Naive B cell (primary cell): ENCODE measurements at regions not wholly inside any gene's neighbourhood (a gene's known extent, or its start where the extent isn't known, plus 50 kb on each side); places are given as distances from the start of the nearest gene placed in this dataset.

Source experiments
- ATAC-seq, 2 donors: fragments of 150-1000 bp; cut with Tn5 transposase; 2 replicates each; pipeline ENCODE4 v1.10.0; 2021; ENCODE audit warnings: low read depth in 2 of 2, mild to moderate bottlenecking in 2 of 2, moderate library complexity in 2 of 2
- DNase-seq: peaks from one replicate; pipeline ENCODE4 v3.0.0; 2022
- H3K27ac Mint-ChIP-seq, 6 donors: one replicate each; pipeline ENCODE4 v1.8.0; 2020 to 2022; ENCODE audit warnings: mild to moderate bottlenecking in 6 of 6, mixed read lengths in 6 of 6, moderate library complexity in 5 of 6, inconsistent platforms in 2 of 6
- H3K27me3 Mint-ChIP-seq, 3 donors: one replicate each; pipeline ENCODE4 v1.8.0; 2021 to 2022; ENCODE audit warnings: mixed read lengths in 3 of 3, mild to moderate bottlenecking in 1 of 3
- H3K36me3 Mint-ChIP-seq, 2 donors: one replicate each; pipeline ENCODE4 v1.8.0; 2020 to 2022; ENCODE audit warnings: mixed read lengths in 2 of 2, inconsistent platforms in 1 of 2, mild to moderate bottlenecking in 1 of 2
- H3K4me1 Mint-ChIP-seq, 3 donors: one replicate each; pipeline ENCODE4 v1.8.0; 2020 to 2022; ENCODE audit warnings: mixed read lengths in 3 of 3, inconsistent platforms in 1 of 3, mild to moderate bottlenecking in 1 of 3, moderate library complexity in 1 of 3
- H3K4me3 Mint-ChIP-seq, 8 donors: one replicate each; pipeline ENCODE4 v1.8.0; 2020 to 2022; ENCODE audit warnings: mild to moderate bottlenecking in 8 of 8, mixed read lengths in 8 of 8, moderate library complexity in 8 of 8, inconsistent platforms in 2 of 8
- H3K9me3 Mint-ChIP-seq, 7 donors: one replicate each; pipeline ENCODE4 v1.8.0; 2020 to 2022; ENCODE audit warnings: mixed read lengths in 7 of 7, mild to moderate bottlenecking in 5 of 7, inconsistent platforms in 2 of 7, moderate library complexity in 1 of 7

DNA sequence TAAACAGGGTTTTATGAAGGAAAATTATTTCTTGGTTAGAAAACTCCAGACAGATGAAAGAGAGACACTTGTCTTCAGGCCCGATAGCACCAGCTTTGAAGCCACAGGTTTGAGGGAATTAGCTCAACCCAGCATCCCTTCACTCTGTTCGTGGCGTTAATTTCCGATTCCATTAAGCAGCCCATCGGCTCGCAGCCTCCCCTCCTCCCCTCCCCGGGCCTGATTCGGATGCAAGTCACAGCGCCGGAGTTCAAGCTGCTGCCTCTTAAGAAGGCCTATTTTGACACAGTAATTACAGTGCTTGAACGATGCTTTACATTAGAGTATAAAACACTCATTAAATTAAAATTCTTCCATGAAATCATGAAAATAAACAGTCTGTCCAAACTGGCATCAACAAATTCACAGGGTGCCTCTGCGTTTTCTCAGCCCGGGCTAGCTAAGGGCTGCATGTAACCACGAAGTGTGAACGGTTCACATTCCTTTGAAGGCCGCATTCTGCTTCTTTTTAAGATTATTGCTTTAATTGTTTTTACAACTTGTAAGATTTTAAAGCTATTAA lies 145.8 kb downstream of the DICER1 start:
- Mint-ChIP-seq H3K27me3 (peaks cover 20 to 41% (median 32%) of the 10 kb centered on the region in 3 donors), H3K27ac (no peak overlapping the region), H3K9me3 (peaks cover 0 to 17% (median 4%) of the 10 kb centered on the region in 7 donors), H3K4me3 (no peak overlapping the region), H3K4me1 (no peaks in the 10 kb centered on the region), H3K36me3 (peaks cover 0 to 7% of the 10 kb centered on the region in 2 donors)
- ATAC-seq = no peak
- DNase-seq = no peak

DNA sequence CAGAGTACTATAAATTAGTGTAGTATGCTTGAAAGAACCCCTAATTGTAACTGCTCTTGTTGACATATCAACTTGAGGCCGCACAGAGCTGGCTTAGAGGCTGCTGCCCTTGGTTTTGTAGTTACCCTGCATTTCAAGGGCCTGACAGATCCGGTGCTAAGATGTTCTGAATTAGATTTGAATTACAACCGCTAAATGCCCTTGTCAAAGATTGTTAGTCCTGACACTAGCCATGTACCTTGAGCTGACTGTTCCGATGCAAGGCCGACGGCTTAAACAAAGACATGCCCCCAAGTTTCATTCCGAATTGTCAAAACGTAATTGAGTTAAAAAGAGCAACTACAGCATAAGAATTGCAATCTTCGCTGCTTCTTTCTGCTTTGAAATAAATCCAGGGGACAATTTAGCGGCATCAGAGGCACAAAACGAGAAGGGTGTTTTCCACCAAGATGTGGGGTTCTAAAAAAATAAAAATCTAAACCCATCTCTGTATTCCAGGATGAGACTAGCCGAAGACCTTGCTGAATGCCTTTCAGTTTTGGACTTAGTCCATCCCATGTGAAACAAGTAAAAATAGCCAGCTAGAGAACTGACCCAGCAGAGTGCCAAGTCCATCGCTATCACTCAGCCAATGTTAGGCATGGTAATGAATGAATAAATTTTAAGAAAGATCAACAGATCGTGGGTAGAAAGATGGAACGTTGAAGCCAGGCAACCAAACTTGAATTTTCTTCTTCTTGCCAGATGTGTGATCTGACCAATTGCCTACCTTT lies 148.7 kb downstream of the DICER1 start:
- Mint-ChIP-seq H3K36me3 (peaks cover 0 to 7% of the 10 kb centered on the region in 2 donors), H3K27me3 (peaks cover 21 to 51% (median 46%) of the 10 kb centered on the region in 3 donors), H3K4me1 (no peaks in the 10 kb centered on the region), H3K27ac (no peak overlapping the region), H3K9me3 (peaks cover 0 to 5% (median 0%) of the 10 kb centered on the region in 7 donors), H3K4me3 (no peak overlapping the region)
- DNase-seq (no peak), ATAC-seq (no peak)

DNA sequence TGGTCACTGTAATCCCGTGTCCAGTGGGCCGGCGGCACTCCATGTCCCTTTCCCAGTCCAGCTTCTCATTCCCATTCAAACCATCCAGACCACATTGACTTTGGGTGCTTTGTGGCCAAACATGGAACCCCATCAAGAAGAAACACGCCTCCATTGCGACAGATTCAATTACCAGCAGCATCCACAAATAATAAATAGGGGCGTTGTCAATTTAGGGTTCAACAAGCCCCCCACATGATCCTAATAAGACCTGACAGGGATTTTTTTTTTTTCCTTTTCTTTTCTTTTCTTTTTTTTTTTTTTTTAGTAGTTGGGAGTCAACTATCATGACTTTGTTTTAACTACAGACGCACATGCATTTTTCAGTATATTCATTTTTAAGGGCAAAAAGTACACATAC lies 149.4 kb downstream of the DICER1 start:
- no peak for ATAC-seq
- Mint-ChIP-seq H3K9me3 (peaks cover 0 to 1% (median 0%) of the 10 kb centered on the region in 7 donors), H3K27ac (no peak overlapping the region), H3K4me3 (no peak overlapping the region), H3K27me3 (peaks cover 17 to 46% (median 40%) of the 10 kb centered on the region in 3 donors), H3K36me3 (peaks cover 0 to 2% of the 10 kb centered on the region in 2 donors), H3K4me1 (no peaks in the 10 kb centered on the region)
- no peak for DNase-seq

DNA sequence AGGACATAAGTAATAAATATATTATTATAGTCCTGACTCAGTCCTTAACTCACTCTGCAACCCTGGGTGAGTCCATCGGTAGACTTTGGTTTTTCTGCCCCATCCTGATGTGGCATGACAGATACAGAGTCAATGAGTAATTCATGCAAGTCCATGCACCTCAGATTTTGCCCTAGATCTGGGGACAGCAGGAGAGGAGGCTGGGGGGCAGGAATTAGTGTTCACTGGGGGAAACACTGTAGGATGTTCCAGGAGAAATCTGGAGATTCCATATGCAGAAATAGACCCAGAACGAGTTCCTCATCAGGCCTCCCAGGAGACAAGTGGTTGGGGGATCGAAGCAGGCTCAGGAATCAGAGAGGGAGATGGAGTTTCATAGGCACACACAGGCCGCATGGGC lies 150.8 kb downstream of the DICER1 start:
- DNase-seq = no peak
- no peak for ATAC-seq

DNA sequence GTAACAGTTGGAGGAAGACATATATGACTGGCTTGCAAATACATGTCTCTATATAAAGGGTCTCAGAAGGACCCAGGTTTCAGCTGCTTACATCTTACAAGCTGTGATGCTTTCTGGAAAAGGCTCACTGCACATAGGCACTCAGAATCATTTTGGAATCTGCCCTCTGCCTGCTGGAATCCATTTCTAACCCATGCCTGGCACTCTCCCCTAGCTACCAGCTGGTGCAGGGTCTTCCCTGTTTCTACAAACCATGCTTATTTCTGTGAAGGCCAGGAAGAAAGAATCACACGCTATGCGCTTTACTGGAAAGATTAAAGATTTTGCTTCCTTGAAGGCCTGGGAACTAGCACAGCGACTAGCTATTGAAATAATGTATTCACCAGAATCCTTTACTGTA lies 151.3 kb downstream of the DICER1 start:
- H3K27ac Mint-ChIP-seq = no peak overlapping the region
- no peak for ATAC-seq
- DNase-seq = no peak
- no peaks in the 10 kb centered on the region for H3K4me1 Mint-ChIP-seq
- H3K9me3 Mint-ChIP-seq = peaks cover 0 to 2% (median 0%) of the 10 kb centered on the region in 7 donors
- H3K27me3 Mint-ChIP-seq = peaks cover 12 to 49% (median 41%) of the 10 kb centered on the region in 3 donors
- H3K36me3 Mint-ChIP-seq = no peaks in the 10 kb centered on the region
- H3K4me3 Mint-ChIP-seq = no peak overlapping the region

More for the DNA sequence above, 150.8 kb downstream of the DICER1 start:
- Mint-ChIP-seq H3K9me3 (no peaks in the 10 kb centered on the region), H3K36me3 (no peaks in the 10 kb centered on the region), H3K27ac (no peak overlapping the region), H3K27me3 (peaks cover 8 to 45% (median 36%) of the 10 kb centered on the region in 3 donors), H3K4me1 (no peaks in the 10 kb centered on the region), H3K4me3 (no peak overlapping the region)

DNA sequence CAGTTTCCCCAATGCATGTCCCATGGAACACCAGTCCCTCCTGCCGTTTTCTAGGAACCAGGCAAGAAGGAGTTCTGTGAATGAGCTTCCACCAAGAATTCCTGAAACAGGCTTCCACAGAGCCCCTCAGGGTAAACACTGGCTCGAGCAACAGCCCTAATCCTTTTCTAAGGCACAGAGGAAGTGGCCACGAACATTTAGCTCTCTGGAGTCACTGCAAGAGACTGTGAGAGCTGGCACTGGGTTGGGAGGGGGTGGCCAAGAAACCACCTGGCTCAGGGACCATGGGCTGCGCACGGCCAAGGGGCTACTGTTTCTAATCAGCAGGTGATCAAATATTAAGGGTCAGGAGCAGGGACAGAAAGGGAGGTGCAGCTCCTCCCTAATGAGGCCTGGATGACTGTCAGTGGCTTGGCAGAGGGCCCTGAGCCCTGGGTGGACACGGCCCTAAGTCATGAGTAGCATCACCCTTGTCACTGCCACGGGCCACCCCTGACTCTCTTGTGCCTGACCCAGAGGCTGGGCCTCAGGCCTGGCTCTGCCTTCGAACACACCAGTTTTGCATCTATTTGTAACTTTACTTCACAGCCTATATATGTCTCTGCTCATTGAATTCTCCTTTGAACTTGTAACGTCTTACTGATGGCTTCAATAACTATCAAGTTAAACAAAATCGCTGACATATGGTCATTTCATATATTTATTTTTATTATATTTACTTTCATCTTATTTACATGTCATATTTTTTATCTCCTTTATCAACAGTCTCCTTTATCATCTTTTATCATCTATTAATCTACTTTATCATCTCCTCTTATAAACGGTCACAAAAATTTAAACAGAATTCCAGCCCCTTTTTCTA lies 154.0 kb downstream of the DICER1 start:
- Mint-ChIP-seq H3K9me3 (peaks cover 0 to 6% (median 0%) of the 10 kb centered on the region in 7 donors), H3K4me3 (no peak overlapping the region)

DNA sequence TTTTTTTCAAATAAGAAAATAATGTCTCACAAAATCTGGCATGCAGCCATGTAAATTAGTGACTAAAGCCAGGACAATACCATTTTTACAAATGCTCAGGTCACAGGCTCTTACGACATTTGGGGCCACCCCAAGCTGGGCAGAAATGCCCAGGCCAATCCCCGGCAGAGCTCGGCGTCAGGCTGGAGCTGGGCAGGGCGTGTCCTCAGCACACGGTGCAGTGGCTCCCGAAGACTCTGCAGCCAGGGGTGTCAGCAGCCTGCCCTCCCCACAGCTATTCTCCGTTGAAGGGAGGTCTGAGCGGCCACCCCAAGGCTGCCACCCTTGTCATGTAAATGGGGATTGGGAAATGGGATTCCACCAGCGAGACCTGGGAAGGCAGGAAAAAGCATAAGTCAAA lies 158.6 kb downstream of the DICER1 start:
- H3K4me3 Mint-ChIP-seq = no peak overlapping the region
- H3K4me1 Mint-ChIP-seq = no peaks in the 10 kb centered on the region
- no peak for DNase-seq
- no peak overlapping the region for H3K27ac Mint-ChIP-seq
- peaks cover 31 to 63% (median 52%) of the 10 kb centered on the region in 3 donors for H3K27me3 Mint-ChIP-seq
- peaks cover 0 to 6% of the 10 kb centered on the region in 2 donors for H3K36me3 Mint-ChIP-seq
- peaks cover 0 to 6% (median 0%) of the 10 kb centered on the region in 7 donors for H3K9me3 Mint-ChIP-seq
- no peak for ATAC-seq

More for the DNA sequence above, 154.0 kb downstream of the DICER1 start:
- H3K27me3 Mint-ChIP-seq = peaks cover 20 to 51% (median 47%) of the 10 kb centered on the region in 3 donors
- no peaks in the 10 kb centered on the region for H3K4me1 Mint-ChIP-seq
- H3K27ac Mint-ChIP-seq = peak overlapping the region in 1 of 6 donors; percentile 53
- no peak for DNase-seq
- H3K36me3 Mint-ChIP-seq = no peaks in the 10 kb centered on the region
- ATAC-seq = no peak

DNA sequence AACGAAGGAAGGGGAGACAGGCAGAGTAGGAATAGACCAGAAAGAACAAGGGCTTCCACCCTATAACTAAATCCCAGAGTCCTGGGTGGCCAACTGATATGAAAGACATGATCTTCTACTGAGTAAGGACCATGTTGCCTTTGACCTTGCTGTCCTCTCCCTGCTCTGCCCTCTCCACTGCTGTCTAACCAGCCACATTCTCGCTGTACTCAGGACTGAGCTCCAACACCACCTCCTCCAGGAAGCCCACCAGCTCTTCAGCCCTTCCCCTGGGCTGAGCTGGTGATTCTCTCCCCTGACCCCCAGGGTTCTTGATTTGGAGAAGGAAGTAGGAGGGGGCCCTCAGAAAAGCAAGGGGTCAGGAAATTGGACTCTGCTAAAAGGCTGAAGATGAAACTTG lies 159.2 kb downstream of the DICER1 start:
- DNase-seq (no peak), ATAC-seq (no peak)
- peak overlapping the region in 1 of 6 donors; percentile 64 for H3K27ac Mint-ChIP-seq
- peaks cover 32 to 63% (median 52%) of the 10 kb centered on the region in 3 donors for H3K27me3 Mint-ChIP-seq
- peaks cover 0 to 6% (median 0%) of the 10 kb centered on the region in 7 donors for H3K9me3 Mint-ChIP-seq
- H3K4me3 Mint-ChIP-seq = no peak overlapping the region
- H3K36me3 Mint-ChIP-seq = peaks cover 0 to 6% of the 10 kb centered on the region in 2 donors
- no peaks in the 10 kb centered on the region for H3K4me1 Mint-ChIP-seq

DNA sequence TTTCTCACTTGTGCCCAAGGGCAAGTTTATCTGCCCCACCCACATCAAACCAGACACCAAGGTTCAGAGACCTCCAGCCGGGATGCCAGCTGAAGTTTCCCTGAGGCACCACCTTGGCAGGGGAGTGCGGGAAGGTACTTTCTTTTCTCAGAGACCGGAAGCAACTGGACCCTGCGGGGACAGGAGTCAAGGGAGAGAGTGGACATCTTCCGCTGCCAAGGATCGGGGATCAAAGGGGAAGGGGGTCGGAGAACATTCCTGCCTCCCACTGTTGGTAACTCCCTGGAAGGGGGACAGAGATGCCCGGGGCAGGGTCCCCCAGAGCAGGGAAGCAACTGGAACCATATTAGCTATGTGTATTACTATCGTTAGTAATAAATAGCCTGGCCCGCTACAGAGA lies 161.8 kb downstream of the DICER1 start:
- Mint-ChIP-seq H3K4me3 (no peak overlapping the region), H3K36me3 (peaks cover under 1 to 6% of the 10 kb centered on the region in 2 donors), H3K27me3 (peaks cover 37 to 63% (median 60%) of the 10 kb centered on the region in 3 donors), H3K9me3 (peaks cover 0 to 6% (median 0%) of the 10 kb centered on the region in 7 donors), H3K4me1 (no peaks in the 10 kb centered on the region), H3K27ac (no peak overlapping the region)
- ATAC-seq (no peak), DNase-seq (no peak)

DNA sequence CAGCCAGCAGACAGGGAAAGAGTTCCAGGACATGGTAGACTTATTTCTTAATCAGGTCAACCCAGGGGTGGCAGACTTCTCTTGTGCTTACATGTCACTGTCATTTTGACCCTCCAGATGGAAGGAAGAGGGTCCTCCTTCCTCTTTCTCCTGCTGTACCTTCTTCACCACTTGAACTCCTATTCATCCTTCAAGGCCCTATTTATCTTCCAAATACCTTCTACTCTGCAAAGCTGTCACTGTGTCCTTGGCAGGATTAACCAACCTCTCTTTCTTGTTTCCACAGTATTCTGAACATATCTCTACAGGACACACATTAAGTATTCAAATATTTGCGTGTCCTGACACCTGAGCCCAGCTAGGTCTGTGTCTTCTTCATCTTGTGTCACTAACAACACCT lies 163.1 kb downstream of the DICER1 start:
- ATAC-seq (no peak), DNase-seq (no peak)
- peaks cover 6 to 8% of the 10 kb centered on the region in 2 donors for H3K36me3 Mint-ChIP-seq
- no peak overlapping the region for H3K4me3 Mint-ChIP-seq
- peaks cover 0 to 4% (median 2%) of the 10 kb centered on the region in 7 donors for H3K9me3 Mint-ChIP-seq
- H3K27me3 Mint-ChIP-seq = peaks cover 33 to 63% (median 63%) of the 10 kb centered on the region in 3 donors
- no peak overlapping the region for H3K27ac Mint-ChIP-seq
- H3K4me1 Mint-ChIP-seq = no peaks in the 10 kb centered on the region

DNA sequence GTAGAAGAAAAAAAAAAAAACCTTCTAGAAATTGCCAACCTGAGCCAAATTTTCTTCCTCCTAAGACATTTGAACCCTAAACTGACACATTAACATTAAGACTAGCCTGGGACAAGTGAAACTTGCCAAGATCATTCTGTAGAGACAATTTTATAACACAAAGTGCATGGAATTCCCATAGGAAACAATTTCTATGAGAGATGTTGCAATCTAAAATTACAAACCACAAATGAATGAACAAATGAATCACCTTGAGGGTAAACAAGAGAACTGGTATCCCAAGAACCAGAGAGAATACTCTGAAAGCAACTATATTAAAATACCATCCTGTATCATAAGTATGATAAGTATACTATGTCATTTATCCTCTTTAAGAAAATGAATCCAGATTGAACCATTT lies 165.3 kb downstream of the DICER1 start:
- Mint-ChIP-seq H3K27me3 (peaks cover 28 to 53% (median 46%) of the 10 kb centered on the region in 3 donors), H3K36me3 (peaks cover 5 to 12% of the 10 kb centered on the region in 2 donors)

DNA sequence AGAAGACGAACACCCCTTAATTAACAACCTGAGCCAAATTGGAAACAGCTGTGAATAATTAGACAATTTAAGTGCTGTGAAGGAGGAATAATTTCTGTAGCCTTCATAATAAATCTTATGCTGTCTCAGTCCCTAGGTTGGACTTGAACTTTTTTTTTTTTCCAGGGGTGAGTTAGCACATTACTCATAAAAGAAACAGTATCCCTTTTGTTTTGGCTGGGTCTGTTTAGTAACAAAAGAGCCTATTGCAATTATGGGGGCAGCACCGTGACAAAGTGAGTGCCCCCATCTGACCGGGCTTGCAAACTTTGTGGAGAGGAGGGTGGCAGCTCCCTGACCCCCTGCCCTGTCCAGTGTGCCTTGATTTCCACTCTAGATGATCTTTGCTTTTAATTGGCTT lies 167.4 kb downstream of the DICER1 start:
- DNase-seq (no peak), ATAC-seq (no peak)
- H3K36me3 Mint-ChIP-seq = peaks cover 5 to 12% of the 10 kb centered on the region in 2 donors
- H3K4me3 Mint-ChIP-seq = no peak overlapping the region
- H3K27me3 Mint-ChIP-seq = peaks cover 20 to 45% (median 36%) of the 10 kb centered on the region in 3 donors
- peaks cover 10 to 30% (median 20%) of the 10 kb centered on the region in 7 donors for H3K9me3 Mint-ChIP-seq
- no peaks in the 10 kb centered on the region for H3K4me1 Mint-ChIP-seq
- peak overlapping the region in 1 of 6 donors; percentile 27 for H3K27ac Mint-ChIP-seq

More for the DNA sequence above, 165.3 kb downstream of the DICER1 start:
- Mint-ChIP-seq H3K4me3 (no peak overlapping the region), H3K27ac (no peak overlapping the region), H3K9me3 (peaks cover 5 to 15% (median 11%) of the 10 kb centered on the region in 7 donors), H3K4me1 (no peaks in the 10 kb centered on the region)
- ATAC-seq (no peak), DNase-seq (no peak)

DNA sequence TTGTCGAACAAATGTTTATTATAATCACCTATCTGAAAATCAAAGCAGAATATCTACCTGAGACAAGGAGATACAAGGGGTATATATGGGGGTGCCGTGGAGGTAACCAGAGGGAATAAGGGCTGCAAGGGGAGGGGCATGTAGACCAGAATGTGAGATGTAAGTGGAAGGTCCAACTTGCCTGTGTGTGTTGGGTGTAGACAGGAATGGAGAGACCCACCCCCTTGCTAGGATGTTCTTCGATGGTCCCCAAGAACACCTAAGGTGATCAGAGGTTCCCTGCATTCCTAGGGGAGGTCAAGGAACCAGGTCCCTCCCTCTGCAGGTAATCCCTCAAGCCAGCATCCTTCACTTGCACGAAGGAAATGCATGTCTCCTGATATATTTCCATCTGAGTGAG lies 167.9 kb downstream of the DICER1 start:
- no peaks in the 10 kb centered on the region for H3K4me1 Mint-ChIP-seq
- ATAC-seq (no peak), DNase-seq (no peak)
- peak overlapping the region in 1 of 6 donors; percentile 27 for H3K27ac Mint-ChIP-seq
- H3K9me3 Mint-ChIP-seq = peaks cover 10 to 31% (median 20%) of the 10 kb centered on the region in 7 donors
- peaks cover 5 to 12% of the 10 kb centered on the region in 2 donors for H3K36me3 Mint-ChIP-seq
- H3K4me3 Mint-ChIP-seq = no peak overlapping the region
- peaks cover 20 to 45% (median 31%) of the 10 kb centered on the region in 3 donors for H3K27me3 Mint-ChIP-seq
